ENCODE measurements at regions not wholly inside any gene's neighbourhood (a gene's known extent, or its start where the extent isn't known, plus 50 kb on each side); places are given as distances from the start of the nearest gene placed in this dataset.

DNA sequence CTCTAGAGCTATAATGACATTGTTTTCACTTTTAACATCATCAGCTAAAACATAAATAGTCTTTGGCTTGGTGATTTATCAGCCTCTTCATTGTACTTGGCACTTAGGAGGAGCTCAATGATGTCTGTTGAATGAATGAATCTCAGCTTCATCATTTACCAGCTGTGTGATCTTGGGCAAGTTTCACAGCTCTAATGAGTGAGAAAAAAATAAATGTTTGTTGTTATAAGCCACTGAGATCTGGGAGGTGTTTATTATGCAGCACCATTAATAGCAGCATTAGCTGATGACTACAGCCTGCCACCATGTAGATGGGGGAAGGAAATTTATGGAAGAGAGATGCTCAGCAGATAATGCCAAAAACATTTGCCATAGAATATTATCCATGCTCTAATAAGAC lies 63.6 kb upstream of the C1QTNF7 start:
- DNase-seq (ENCODE audit: low spot score): no peak
- H3K9me2 ChIP-seq (ENCODE audit: insufficient read depth): peaks cover 10% of the 10 kb centered on the region; the same call in 1 of the 2 replicates
- H3K4me3 ChIP-seq: no peak overlapping the region
- H3K27me3 ChIP-seq (ENCODE audit: insufficient read depth): no peaks in the 10 kb centered on the region
- H3K27me3 Mint-ChIP-seq (ENCODE audit: insufficient read depth, low read depth, poor library complexity): no peaks in the 10 kb centered on the region
- H3K36me3 Mint-ChIP-seq (ENCODE audit: low read depth): no peaks in the 10 kb centered on the region
- TF ChIP-seq NANOG (IDR thresholded peaks at IDR 0.05; ENCODE audit: borderline replicate concordance) (no peak), ZNF331 (CRISPR knock-in tag; IDR thresholded peaks at IDR 0.05; ENCODE audit: low read depth) (no peak), EZH2phosphoT487 (IDR thresholded peaks at IDR 0.05; ENCODE audit: unreplicated experiment) (no peak), STAT1 (IDR thresholded peaks at IDR 0.05; ENCODE audit: unreplicated experiment) (no peak), CREB1 (CRISPR knock-in tag; IDR thresholded peaks at IDR 0.05; ENCODE audit: low read depth) (no peak), EZH2 (IDR thresholded peaks at IDR 0.05; ENCODE audit: low read depth, unreplicated experiment) (no peak), ZNF114 (CRISPR knock-in tag; IDR thresholded peaks at IDR 0.05) (no peak), CTCF (conservative IDR thresholded peaks at IDR 0.05; ENCODE audit: low read depth in 2 of 2) (no peak), POLR2AphosphoS5 (IDR thresholded peaks at IDR 0.05; ENCODE audit: low read depth) (no peak), JUNB (IDR thresholded peaks at IDR 0.05; ENCODE audit: unreplicated experiment) (no peak), REST (IDR thresholded peaks at IDR 0.05; ENCODE audit: unreplicated experiment) (no peak)
- TF ChIP-seq, protein P1, sequence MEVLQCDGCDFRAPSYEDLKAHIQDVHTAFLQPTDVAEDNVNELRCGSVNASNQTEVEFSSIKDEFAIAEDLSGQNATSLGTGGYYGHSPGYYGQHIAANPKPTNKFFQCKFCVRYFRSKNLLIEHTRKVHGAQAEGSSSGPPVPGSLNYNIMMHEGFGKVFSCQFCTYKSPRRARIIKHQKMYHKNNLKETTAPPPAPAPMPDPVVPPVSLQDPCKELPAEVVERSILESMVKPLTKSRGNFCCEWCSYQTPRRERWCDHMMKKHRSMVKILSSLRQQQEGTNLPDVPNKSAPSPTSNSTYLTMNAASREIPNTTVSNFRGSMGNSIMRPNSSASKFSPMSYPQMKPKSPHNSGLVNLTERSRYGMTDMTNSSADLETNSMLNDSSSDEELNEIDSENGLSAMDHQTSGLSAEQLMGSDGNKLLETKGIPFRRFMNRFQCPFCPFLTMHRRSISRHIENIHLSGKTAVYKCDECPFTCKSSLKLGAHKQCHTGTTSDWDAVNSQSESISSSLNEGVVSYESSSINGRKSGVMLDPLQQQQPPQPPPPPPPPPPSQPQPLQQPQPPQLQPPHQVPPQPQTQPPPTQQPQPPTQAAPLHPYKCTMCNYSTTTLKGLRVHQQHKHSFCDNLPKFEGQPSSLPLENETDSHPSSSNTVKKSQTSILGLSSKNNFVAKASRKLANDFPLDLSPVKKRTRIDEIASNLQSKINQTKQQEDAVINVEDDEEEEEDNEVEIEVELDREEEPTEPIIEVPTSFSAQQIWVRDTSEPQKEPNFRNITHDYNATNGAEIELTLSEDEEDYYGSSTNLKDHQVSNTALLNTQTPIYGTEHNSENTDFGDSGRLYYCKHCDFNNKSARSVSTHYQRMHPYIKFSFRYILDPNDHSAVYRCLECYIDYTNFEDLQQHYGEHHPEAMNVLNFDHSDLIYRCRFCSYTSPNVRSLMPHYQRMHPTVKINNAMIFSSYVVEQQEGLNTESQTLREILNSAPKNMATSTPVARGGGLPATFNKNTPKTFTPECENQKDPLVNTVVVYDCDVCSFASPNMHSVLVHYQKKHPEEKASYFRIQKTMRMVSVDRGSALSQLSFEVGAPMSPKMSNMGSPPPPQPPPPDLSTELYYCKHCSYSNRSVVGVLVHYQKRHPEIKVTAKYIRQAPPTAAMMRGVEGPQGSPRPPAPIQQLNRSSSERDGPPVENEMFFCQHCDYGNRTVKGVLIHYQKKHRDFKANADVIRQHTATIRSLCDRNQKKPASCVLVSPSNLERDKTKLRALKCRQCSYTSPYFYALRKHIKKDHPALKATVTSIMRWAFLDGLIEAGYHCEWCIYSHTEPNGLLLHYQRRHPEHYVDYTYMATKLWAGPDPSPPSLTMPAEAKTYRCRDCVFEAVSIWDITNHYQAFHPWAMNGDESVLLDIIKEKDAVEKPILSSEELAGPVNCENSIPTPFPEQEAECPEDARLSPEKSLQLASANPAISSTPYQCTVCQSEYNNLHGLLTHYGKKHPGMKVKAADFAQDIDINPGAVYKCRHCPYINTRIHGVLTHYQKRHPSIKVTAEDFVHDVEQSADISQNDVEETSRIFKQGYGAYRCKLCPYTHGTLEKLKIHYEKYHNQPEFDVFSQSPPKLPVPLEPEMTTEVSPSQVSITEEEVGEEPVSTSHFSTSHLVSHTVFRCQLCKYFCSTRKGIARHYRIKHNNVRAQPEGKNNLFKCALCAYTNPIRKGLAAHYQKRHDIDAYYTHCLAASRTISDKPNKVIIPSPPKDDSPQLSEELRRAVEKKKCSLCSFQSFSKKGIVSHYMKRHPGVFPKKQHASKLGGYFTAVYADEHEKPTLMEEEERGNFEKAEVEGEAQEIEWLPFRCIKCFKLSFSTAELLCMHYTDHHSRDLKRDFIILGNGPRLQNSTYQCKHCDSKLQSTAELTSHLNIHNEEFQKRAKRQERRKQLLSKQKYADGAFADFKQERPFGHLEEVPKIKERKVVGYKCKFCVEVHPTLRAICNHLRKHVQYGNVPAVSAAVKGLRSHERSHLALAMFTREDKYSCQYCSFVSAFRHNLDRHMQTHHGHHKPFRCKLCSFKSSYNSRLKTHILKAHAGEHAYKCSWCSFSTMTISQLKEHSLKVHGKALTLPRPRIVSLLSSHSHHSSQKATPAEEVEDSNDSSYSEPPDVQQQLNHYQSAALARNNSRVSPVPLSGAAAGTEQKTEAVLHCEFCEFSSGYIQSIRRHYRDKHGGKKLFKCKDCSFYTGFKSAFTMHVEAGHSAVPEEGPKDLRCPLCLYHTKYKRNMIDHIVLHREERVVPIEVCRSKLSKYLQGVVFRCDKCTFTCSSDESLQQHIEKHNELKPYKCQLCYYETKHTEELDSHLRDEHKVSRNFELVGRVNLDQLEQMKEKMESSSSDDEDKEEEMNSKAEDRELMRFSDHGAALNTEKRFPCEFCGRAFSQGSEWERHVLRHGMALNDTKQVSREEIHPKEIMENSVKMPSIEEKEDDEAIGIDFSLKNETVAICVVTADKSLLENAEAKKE (CRISPR knock-in tag; IDR thresholded peaks at IDR 0.05): no peak
- TF ChIP-seq, protein P2, sequence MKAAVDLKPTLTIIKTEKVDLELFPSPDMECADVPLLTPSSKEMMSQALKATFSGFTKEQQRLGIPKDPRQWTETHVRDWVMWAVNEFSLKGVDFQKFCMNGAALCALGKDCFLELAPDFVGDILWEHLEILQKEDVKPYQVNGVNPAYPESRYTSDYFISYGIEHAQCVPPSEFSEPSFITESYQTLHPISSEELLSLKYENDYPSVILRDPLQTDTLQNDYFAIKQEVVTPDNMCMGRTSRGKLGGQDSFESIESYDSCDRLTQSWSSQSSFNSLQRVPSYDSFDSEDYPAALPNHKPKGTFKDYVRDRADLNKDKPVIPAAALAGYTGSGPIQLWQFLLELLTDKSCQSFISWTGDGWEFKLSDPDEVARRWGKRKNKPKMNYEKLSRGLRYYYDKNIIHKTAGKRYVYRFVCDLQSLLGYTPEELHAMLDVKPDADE (IDR thresholded peaks at IDR 0.05): no peak
- no peaks in the 10 kb centered on the region for H3K79me2 ChIP-seq (replicated peaks; ENCODE audit: insufficient read depth)
- no peaks in the 10 kb centered on the region for H3K36me3 ChIP-seq (ENCODE audit: insufficient read depth)
- H2AFZ ChIP-seq: no peak overlapping the region
- H3K27ac ChIP-seq (ENCODE audit: low read depth): no peak overlapping the region
- no peak overlapping the region for H3K4me3 Mint-ChIP-seq
- H3K4me1 ChIP-seq (ENCODE audit: insufficient read depth): 0 out of 2 replicates have a peak, but pooled peaks cover 9% of the 10 kb centered on the region
- H3F3A ChIP-seq (replicated peaks; ENCODE audit: low read depth): no peaks in the 10 kb centered on the region
- H3K9me3 Mint-ChIP-seq: no peaks in the 10 kb centered on the region
- H3K4me2 ChIP-seq: no peak overlapping the region
- no peak overlapping the region for H3K27ac Mint-ChIP-seq
- no peaks in the 10 kb centered on the region for H4K20me1 ChIP-seq (replicated peaks; ENCODE audit: insufficient read depth)
- no peak for ATAC-seq
- H3K4me1 Mint-ChIP-seq: peaks cover 5% of the 10 kb centered on the region; the same call in 2 of the 3 replicates
